ENCODE measurements at regions not wholly inside any gene's neighbourhood (a gene's known extent, or its start where the extent isn't known, plus 50 kb on each side); places are given as distances from the start of the nearest gene placed in this dataset.

- Mint-ChIP-seq H3K4me1 (ENCODE audit: low read depth) (peaks cover 13% of the 10 kb centered on the region; the same call in 1 of the 2 replicates), H3K27me3 (ENCODE audit: insufficient read depth) (peaks cover 3% of the 10 kb centered on the region; the same call in 1 of the 2 replicates), H3K27ac (no peak overlapping the region), H3K36me3 (ENCODE audit: low read depth) (no peaks in the 10 kb centered on the region), H3K9me3 (no peaks in the 10 kb centered on the region; the same call in 1 of the 2 replicates), H3K4me3 (no peak overlapping the region)
- DNase-seq = no peak
- TF ChIP-seq CTCF (IDR thresholded peaks at IDR 0.05) = no peak
Measured at GRCh38 chr2:7882296-7882695, 799.6 kb upstream of the ID2 start.

- Mint-ChIP-seq H3K4me1 (ENCODE audit: low read depth) (peaks cover 13% of the 10 kb centered on the region; the same call in 1 of the 2 replicates), H3K9me3 (no peaks in the 10 kb centered on the region; the same call in 1 of the 2 replicates), H3K27me3 (ENCODE audit: insufficient read depth) (no peaks in the 10 kb centered on the region), H3K27ac (no peak overlapping the region), H3K4me3 (no peak overlapping the region), H3K36me3 (ENCODE audit: low read depth) (no peaks in the 10 kb centered on the region)
- TF ChIP-seq CTCF (IDR thresholded peaks at IDR 0.05) = no peak
- no peak for DNase-seq
Measured at GRCh38 chr2:7884338-7884737, 797.5 kb upstream of the ID2 start.

- no peak for TF ChIP-seq CTCF (IDR thresholded peaks at IDR 0.05)
- H3K27ac Mint-ChIP-seq = no peak overlapping the region
- no peak for DNase-seq
Measured at GRCh38 chr2:7886666-7887065, 795.2 kb upstream of the ID2 start.

GRCh38 chr2:7887441-7887840 lies 794.4 kb upstream of the ID2 start:
- Mint-ChIP-seq H3K9me3 (no peaks in the 10 kb centered on the region), H3K4me1 (ENCODE audit: low read depth) (no peaks in the 10 kb centered on the region), H3K27ac (no peak overlapping the region), H3K4me3 (no peak overlapping the region), H3K36me3 (ENCODE audit: low read depth) (no peaks in the 10 kb centered on the region), H3K27me3 (ENCODE audit: insufficient read depth) (no peaks in the 10 kb centered on the region)
- no peak for DNase-seq
- TF ChIP-seq CTCF (IDR thresholded peaks at IDR 0.05) = no peak

More at GRCh38 chr2:7886666-7887065, 795.2 kb upstream of the ID2 start:
- no peaks in the 10 kb centered on the region for H3K36me3 Mint-ChIP-seq (ENCODE audit: low read depth)
- H3K27me3 Mint-ChIP-seq (ENCODE audit: insufficient read depth) = no peaks in the 10 kb centered on the region
- no peak overlapping the region for H3K4me3 Mint-ChIP-seq
- H3K9me3 Mint-ChIP-seq = no peaks in the 10 kb centered on the region; the same call in 1 of the 2 replicates
- H3K4me1 Mint-ChIP-seq (ENCODE audit: low read depth) = no peaks in the 10 kb centered on the region

- Mint-ChIP-seq H3K4me1 (ENCODE audit: low read depth) (no peaks in the 10 kb centered on the region), H3K36me3 (ENCODE audit: low read depth) (no peaks in the 10 kb centered on the region), H3K27me3 (ENCODE audit: insufficient read depth) (no peaks in the 10 kb centered on the region), H3K4me3 (no peak overlapping the region), H3K9me3 (no peaks in the 10 kb centered on the region), H3K27ac (no peak overlapping the region)
- no peak for DNase-seq
- TF ChIP-seq CTCF (IDR thresholded peaks at IDR 0.05) = no peak
Measured at GRCh38 chr2:7888876-7889275, 793.0 kb upstream of the ID2 start.

- Mint-ChIP-seq H3K36me3 (ENCODE audit: low read depth) (no peaks in the 10 kb centered on the region), H3K9me3 (no peaks in the 10 kb centered on the region), H3K4me1 (ENCODE audit: low read depth) (no peaks in the 10 kb centered on the region), H3K27me3 (ENCODE audit: insufficient read depth) (peaks cover 5% of the 10 kb centered on the region), H3K4me3 (no peak overlapping the region), H3K27ac (no peak overlapping the region)
- no peak for TF ChIP-seq CTCF (IDR thresholded peaks at IDR 0.05)
- no peak for DNase-seq
Measured at GRCh38 chr2:7891312-7891711, 790.5 kb upstream of the ID2 start.

Measured in HFFc6 (cell line).